MCF 10A (cell line): ENCODE measurements at regions not wholly inside any gene's neighbourhood (a gene's known extent, or its start where the extent isn't known, plus 50 kb on each side); places are given as distances from the start of the nearest gene placed in this dataset.

Experiments used
- BruUV-seq: library from RNA; stranded (reverse); fragments of 400-500 nt; replicated peaks from 2 replicates; lab custom pipeline; 2021; lab: Mats Ljungman, UMichigan
- CTCF ChIA-PET: fragments of 300-600 bp; sonication (Branson Sonifier 250); formaldehyde crosslinking; extraction: SDS; loops from one replicate; lab custom pipeline; 2021; ENCODE audit warnings: antibody characterized with exemption, inconsistent platforms; lab: Yijun Ruan, JAX
- POLR2A ChIA-PET: fragments of 300-600, 350-650 bp; sonication (Branson Sonifier 250); formaldehyde crosslinking; extraction: SDS; loops from one replicate; lab custom pipeline; 2020; ENCODE audit warnings: antibody characterized with exemption, inconsistent platforms; lab: Yijun Ruan, JAX
- DNase-seq: peaks from one replicate; pipeline ENCODE4 v3.0.0-alpha.2; 2018; ENCODE audit not compliant: unreplicated experiment
- H3K27ac Mint-ChIP-seq: one replicate; pipeline ENCODE4 v1.8.0; 2022; ENCODE audit warnings: mild to moderate bottlenecking, low read depth, mixed read lengths; ENCODE audit not compliant: unreplicated experiment
- H3K27me3 Mint-ChIP-seq: one replicate; pipeline ENCODE4 v1.8.0; 2022; ENCODE audit warnings: mixed read lengths; ENCODE audit not compliant: insufficient read depth, unreplicated experiment
- H3K36me3 Mint-ChIP-seq: one replicate; pipeline ENCODE4 v1.8.0; 2022; ENCODE audit warnings: mild to moderate bottlenecking, moderate library complexity, mixed read lengths; ENCODE audit not compliant: insufficient read depth, unreplicated experiment
- H3K4me1 Mint-ChIP-seq: one replicate; pipeline ENCODE4 v1.8.0; 2022; ENCODE audit warnings: mixed read lengths; ENCODE audit not compliant: insufficient read depth, unreplicated experiment
- H3K4me3 Mint-ChIP-seq: one replicate; pipeline ENCODE4 v1.8.0; 2022; ENCODE audit warnings: mild to moderate bottlenecking, moderate library complexity, mixed read lengths; ENCODE audit not compliant: unreplicated experiment
- H3K9me3 Mint-ChIP-seq: one replicate; pipeline ENCODE4 v1.8.0; 2022; ENCODE audit warnings: mixed read lengths; ENCODE audit not compliant: unreplicated experiment
- CTCF ChIP-seq: fragments of 200-600 bp; IDR thresholded peaks from one replicate; pipeline ENCODE4 v1.8.0; 2022; ENCODE audit warnings: antibody characterized with exemption, mild to moderate bottlenecking; ENCODE audit not compliant: unreplicated experiment
- intact Hi-C: fragments of 100-400 bp; cut with micrococcal nuclease; formaldehyde crosslinking; loops from 2 replicates; pipeline ENCODE4 v1.14.1; 2022

GRCh38 chr6:113513086-113513485 is 344.1 kb upstream of the MARCKS start:
- ChIA-PET CTCF (no interaction called here), POLR2A (no interaction called here)
- no TSS peak for BruUV-seq
- Mint-ChIP-seq H3K4me1 (no peaks in the 10 kb centered on the region), H3K27me3 (no peaks in the 10 kb centered on the region), H3K36me3 (no peaks in the 10 kb centered on the region), H3K4me3 (no peak overlapping the region), H3K9me3 (no peaks in the 10 kb centered on the region), H3K27ac (no peak overlapping the region)
- intact Hi-C loops, result no loop called here
- no peak for TF ChIP-seq CTCF
- DNase-seq, result no peak

- Mint-ChIP-seq H3K27ac (no peak overlapping the region), H3K9me3 (no peaks in the 10 kb centered on the region), H3K4me1 (no peaks in the 10 kb centered on the region), H3K27me3 (no peaks in the 10 kb centered on the region), H3K4me3 (no peak overlapping the region), H3K36me3 (no peaks in the 10 kb centered on the region)
- intact Hi-C loops, result no loop called here
- ChIA-PET POLR2A (interaction anchor here (0.7 kb wide), 1 partner anchor 105 kb away, joined by 3 read pairs; no protein-coding TSS in a partner anchor), CTCF (no interaction called here)
- no TSS peak for BruUV-seq
- DNase-seq, result no peak
- no peak for TF ChIP-seq CTCF
Measured at GRCh38 chr6:113522376-113522775, 334.8 kb upstream of the MARCKS start.

GRCh38 chr6:113524826-113525225 is 332.3 kb upstream of the MARCKS start:
- BruUV-seq, result no TSS peak
- no peak overlapping the region for H3K4me3 Mint-ChIP-seq
- CTCF ChIA-PET, result no interaction called here
- POLR2A ChIA-PET, result no interaction called here
- H3K27ac Mint-ChIP-seq, result no peak overlapping the region
- H3K27me3 Mint-ChIP-seq, result no peaks in the 10 kb centered on the region
- DNase-seq, result no peak
- no peaks in the 10 kb centered on the region for H3K36me3 Mint-ChIP-seq
- peaks cover 11% of the 10 kb centered on the region for H3K4me1 Mint-ChIP-seq
- TF ChIP-seq CTCF, result no peak
- intact Hi-C loops, result no loop called here
- no peaks in the 10 kb centered on the region for H3K9me3 Mint-ChIP-seq

GRCh38 chr6:113526553-113526952 is 330.6 kb upstream of the MARCKS start:
- ChIA-PET CTCF (interaction anchor here (0.5 kb wide), 1 partner anchor 332 kb away, joined by 3 read pairs; no protein-coding TSS in a partner anchor), POLR2A (interaction anchor here (1.1 kb wide), 1 partner anchor 93 kb away, joined by 3 read pairs; no protein-coding TSS in a partner anchor)
- no peaks in the 10 kb centered on the region for H3K27me3 Mint-ChIP-seq
- no peak overlapping the region for H3K27ac Mint-ChIP-seq
- TF ChIP-seq CTCF, result no peak
- intact Hi-C loops, result no loop called here
- H3K4me1 Mint-ChIP-seq, result peaks cover 18% of the 10 kb centered on the region
- no peaks in the 10 kb centered on the region for H3K9me3 Mint-ChIP-seq
- H3K36me3 Mint-ChIP-seq, result no peaks in the 10 kb centered on the region
- H3K4me3 Mint-ChIP-seq, result no peak overlapping the region
- DNase-seq, result peak; percentile 27
- no TSS peak for BruUV-seq
